ENCODE measurements at regions not wholly inside any gene's neighbourhood (a gene's known extent, or its start where the extent isn't known, plus 50 kb on each side); places are given as distances from the start of the nearest gene placed in this dataset.
"Not testable (repeated sequence)": the region's sequence is repeated elsewhere in the genome, so short reads cannot be mapped to it uniquely, and the experiment has no call there.

DNA sequence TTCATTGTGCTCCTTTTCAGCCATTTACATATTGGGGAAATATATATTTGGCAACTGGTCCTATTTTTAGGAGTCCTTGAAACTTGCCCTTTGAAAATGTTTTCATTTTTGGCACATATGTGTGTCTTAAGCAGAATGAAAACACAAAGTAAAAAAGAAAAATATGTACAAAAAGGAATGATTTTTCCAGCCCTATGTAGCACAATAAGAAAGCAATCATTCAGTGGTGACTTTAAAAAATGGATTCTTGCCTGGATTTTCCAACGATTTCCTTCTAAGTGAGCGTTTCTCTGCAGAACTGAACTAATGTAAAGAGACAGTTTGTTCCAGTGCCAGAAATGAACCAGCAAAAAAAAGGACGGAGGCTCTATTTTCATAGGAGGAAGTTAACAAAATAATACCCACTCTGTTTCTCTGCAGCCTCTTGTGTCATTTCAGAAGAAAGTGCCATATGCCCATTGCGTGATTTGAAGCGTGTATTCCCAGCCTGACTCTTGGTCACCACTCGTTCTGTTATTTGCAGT is 340.1 kb downstream of the SETD4 start:
- Mint-ChIP-seq H3K27me3 (peaks cover 11% of the 10 kb centered on the region), H3K4me1 (no peaks in the 10 kb centered on the region), H3K4me3 (no peak overlapping the region), H3K36me3 (peaks cover 2% of the 10 kb centered on the region), H3K27ac (no peak overlapping the region), H3K9me3 (no peaks in the 10 kb centered on the region)

DNA sequence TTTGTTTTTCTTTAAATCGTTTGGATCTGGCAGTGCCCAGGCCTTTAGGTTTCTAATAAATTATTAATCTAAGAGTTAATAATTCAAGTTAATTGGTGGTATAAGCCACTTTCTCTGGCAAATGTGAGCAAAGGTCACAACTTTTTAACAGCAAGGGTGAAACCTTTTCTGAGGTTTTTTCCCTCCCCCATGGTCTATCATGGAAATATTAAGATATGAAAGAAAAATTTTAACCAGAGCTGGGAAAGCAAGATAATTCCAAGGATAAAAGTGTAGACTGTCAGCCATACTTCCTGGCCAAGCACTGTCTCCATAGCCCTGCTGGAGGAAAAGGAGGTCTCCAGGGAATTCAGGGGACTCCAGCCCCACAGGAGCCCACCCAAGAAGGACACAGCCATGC is 341.2 kb downstream of the SETD4 start:
- H3K9me3 Mint-ChIP-seq = no peaks in the 10 kb centered on the region
- no peak overlapping the region for H3K4me3 Mint-ChIP-seq
- peaks cover 18% of the 10 kb centered on the region for H3K27me3 Mint-ChIP-seq
- H3K36me3 Mint-ChIP-seq = peaks cover 2% of the 10 kb centered on the region
- H3K27ac Mint-ChIP-seq = no peak overlapping the region
- H3K4me1 Mint-ChIP-seq = no peaks in the 10 kb centered on the region

DNA sequence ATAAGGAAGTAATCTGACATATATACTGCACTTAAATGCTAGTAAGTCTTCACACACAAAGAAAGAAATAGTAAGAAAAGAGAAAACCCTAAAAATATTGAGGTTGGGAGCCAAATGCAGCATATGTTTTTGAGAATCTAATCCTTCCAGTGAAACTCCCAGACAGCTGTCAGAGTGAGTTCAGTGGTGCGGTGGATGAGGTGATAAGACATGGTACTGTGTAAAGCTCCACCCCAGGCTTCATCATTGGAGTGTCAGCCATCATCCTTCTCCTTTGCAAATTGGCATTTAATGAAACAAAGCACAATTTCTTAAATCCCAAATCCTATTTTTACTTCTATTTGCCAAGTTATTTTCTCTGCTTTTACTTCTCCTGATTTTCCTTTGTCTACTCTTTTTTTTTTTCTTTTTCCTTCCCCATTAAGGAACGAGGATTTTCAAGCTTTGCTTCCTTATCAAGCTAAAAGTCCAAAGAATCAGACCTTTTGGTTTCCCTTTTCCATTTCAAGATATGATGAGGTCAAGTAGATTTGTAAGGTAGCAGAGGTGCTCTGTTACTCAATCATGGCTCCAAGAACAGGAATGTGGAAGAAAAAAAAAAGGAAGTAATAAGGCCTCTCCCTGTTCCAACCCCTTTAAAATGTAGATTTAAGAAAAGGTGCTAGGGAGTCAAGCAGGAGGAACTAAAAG is 343.3 kb downstream of the SETD4 start:
- H3K4me3 Mint-ChIP-seq = no peak overlapping the region
- peaks cover 0 to 2% (median 0%) of the 10 kb centered on the region in 3 donors for H3K9me3 Mint-ChIP-seq
- H3K27ac Mint-ChIP-seq = no peak overlapping the region
- H3K36me3 Mint-ChIP-seq = no peaks in the 10 kb centered on the region
- peaks cover 26% of the 10 kb centered on the region for H3K27me3 Mint-ChIP-seq
- no peaks in the 10 kb centered on the region for H3K4me1 Mint-ChIP-seq

DNA sequence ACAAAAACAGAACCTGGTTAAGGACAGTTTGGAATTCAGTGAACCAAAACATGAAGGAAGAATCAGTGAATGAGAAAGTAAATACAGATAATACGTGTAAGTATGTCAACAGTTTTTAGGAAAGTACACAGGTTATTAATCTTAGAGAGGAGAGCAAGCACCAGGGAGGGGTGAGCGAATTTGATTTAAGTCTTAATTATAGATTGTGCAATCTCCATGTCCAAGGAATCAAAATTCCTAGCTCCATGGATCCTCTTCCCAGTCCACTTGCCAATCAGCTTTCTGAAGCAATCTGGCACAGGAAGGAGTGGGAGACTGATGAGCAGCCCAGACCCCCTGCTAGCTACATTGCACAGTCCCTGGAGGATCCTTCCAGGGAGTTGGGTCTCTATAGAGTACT is 346.4 kb downstream of the SETD4 start:
- Mint-ChIP-seq H3K4me1 (no peaks in the 10 kb centered on the region), H3K36me3 (no peaks in the 10 kb centered on the region), H3K9me3 (peaks cover 0 to 2% (median 2%) of the 10 kb centered on the region in 3 donors), H3K27me3 (peaks cover 24% of the 10 kb centered on the region), H3K27ac (no peak overlapping the region), H3K4me3 (no peak overlapping the region)

DNA sequence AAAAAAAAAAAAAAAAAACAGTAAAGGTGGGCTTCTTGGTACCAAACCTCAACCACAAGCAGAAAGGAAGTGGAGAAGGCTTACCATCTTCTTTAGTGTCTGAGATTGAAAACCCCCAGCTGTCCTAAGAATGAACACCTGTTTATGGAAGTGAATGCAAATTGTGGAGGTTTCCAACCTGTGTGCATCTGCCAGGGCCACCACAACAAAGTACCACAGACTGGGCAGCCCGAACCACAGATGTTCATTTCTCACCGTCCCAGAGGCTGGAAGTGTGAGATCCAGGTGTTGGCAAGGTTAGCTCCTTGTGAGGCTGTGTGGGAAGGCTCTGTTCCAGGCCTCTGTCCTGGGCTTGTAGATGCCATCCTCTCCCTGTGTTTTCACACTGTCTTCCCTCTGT is 348.7 kb downstream of the SETD4 start:
- Mint-ChIP-seq H3K27me3 (peaks cover 18% of the 10 kb centered on the region), H3K36me3 (no peaks in the 10 kb centered on the region), H3K27ac (no peak overlapping the region), H3K4me1 (no peaks in the 10 kb centered on the region), H3K4me3 (no peak overlapping the region), H3K9me3 (peaks cover 0 to 2% (median 2%) of the 10 kb centered on the region in 3 donors)

DNA sequence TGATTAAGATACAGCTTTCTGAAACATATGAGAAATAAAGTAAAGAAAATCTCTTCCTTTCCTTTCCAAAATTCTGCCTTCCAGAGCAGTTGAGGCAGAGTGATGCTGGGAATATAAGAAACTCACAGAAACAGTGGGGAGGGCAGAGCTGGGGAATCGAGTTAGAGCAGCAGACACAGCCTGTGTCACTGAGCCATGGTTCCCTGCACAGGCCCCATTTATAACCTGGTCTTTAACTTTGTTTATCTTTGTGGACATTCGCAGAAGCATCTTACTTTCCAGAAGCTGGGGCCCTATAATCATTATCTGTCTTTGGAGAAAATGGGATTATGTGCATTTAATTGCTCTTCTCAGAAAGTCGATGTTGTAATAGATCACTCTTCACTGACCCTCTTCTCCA is 349.1 kb downstream of the SETD4 start:
- Mint-ChIP-seq H3K9me3 (peaks cover 0 to 2% (median 2%) of the 10 kb centered on the region in 3 donors), H3K27ac (no peak overlapping the region), H3K4me3 (no peak overlapping the region), H3K27me3 (peaks cover 17% of the 10 kb centered on the region), H3K36me3 (no peaks in the 10 kb centered on the region), H3K4me1 (no peaks in the 10 kb centered on the region)

DNA sequence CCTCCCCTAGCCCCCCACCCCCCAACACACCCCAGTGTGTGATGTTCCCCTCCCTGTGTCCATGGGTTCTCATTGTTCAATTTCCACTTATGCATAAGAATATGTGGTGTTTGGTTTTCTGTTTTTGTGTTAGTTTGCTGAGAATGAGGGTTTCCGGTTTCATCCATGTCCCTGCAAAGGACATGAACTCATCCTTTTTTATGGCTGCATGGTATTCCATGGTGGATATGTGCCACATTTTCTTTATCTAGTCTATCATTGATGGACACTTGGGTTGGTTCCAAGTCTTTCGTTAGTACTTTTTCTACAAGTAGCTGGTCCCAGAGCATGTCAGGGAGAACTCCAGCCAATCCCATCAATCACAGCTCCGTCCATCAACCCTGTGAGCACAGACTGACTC is 350.3 kb downstream of the SETD4 start:
- not testable (repeated sequence) for H3K9me3 Mint-ChIP-seq, H3K36me3 Mint-ChIP-seq, H3K27ac Mint-ChIP-seq, H3K4me1 Mint-ChIP-seq, H3K4me3 Mint-ChIP-seq
- peaks cover 16% of the 10 kb centered on the region for H3K27me3 Mint-ChIP-seq

DNA sequence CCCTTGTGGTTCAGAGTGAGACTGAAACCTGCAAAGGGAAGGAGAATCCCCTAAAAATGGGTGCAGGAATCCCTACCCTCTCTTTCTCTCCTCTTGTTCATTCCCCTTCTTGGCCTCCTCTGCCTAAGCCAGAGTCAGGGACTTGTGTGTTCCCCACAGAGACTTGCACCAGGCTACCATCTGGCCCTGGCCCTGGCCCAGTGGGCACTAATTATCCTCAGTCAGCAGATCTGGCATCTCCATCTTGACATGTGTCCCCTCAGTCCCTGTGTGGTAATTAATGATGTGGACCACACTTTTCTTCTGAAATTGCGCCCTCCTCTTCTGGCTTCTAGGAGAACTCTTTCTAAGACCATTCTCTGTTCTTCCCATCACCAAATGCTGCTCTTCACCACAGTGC is 354.4 kb downstream of the SETD4 start:
- Mint-ChIP-seq H3K27me3 (peaks cover 5% of the 10 kb centered on the region), H3K36me3 (no peaks in the 10 kb centered on the region), H3K27ac (no peak overlapping the region), H3K9me3 (peaks cover 0 to 2% (median 0%) of the 10 kb centered on the region in 3 donors), H3K4me1 (no peaks in the 10 kb centered on the region), H3K4me3 (no peak overlapping the region)

DNA sequence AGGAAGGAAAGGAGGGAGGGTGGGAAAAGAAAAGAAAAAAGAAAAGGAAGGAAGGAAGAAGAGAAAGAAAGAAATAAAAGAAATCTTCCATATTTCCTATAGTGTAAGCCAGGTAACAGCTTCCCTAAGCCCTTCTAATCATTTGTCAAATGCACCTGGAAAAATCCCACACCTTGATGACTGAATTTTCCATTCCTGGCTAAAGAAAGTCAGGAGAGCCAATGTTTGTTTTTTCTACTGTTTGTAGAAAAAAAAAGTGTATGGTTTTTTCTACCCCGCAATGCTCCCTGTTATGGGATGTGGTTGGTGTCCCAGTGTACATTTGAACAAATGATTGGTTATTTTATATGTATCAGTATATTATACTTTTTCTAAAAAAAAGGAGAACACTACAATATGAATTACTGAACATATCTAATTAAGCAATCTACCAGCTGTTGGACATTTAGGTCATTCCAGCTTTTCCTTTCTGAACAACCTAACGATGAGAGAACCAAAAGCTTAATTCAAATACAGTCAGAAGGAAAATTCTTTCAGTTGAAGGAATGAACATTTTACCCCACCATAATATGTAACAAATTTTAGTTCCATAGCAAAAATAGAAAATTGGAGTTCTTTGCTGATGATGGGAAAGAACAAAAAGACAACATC is 355.0 kb downstream of the SETD4 start:
- no peaks in the 10 kb centered on the region for H3K36me3 Mint-ChIP-seq
- no peak overlapping the region for H3K27ac Mint-ChIP-seq
- H3K9me3 Mint-ChIP-seq = peaks cover 0 to 2% (median 0%) of the 10 kb centered on the region in 3 donors
- H3K27me3 Mint-ChIP-seq = peaks cover 5% of the 10 kb centered on the region
- no peak overlapping the region for H3K4me3 Mint-ChIP-seq
- H3K4me1 Mint-ChIP-seq = no peaks in the 10 kb centered on the region

DNA sequence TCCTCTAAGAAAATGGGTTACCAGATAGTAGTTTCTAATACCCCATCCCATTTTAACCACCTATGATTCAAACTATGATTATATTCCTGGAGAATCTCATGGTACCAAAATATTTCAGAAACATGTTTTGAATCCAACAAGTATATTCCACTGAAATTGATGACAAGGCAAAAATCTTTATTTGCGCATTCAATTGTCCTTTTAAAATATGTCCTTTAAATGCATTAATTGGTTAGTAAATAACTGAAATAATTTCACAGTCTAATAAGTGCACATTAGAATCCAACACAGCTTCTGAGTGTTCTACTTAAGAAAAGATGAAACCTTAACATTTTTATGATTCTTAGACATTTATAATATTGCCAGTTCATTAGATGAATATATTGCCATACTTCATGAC is 356.6 kb downstream of the SETD4 start:
- no peak overlapping the region for H3K4me3 Mint-ChIP-seq
- no peak overlapping the region for H3K27ac Mint-ChIP-seq
- H3K27me3 Mint-ChIP-seq = peaks cover 6% of the 10 kb centered on the region
- H3K9me3 Mint-ChIP-seq = no peaks in the 10 kb centered on the region
- no peaks in the 10 kb centered on the region for H3K4me1 Mint-ChIP-seq
- H3K36me3 Mint-ChIP-seq = no peaks in the 10 kb centered on the region

DNA sequence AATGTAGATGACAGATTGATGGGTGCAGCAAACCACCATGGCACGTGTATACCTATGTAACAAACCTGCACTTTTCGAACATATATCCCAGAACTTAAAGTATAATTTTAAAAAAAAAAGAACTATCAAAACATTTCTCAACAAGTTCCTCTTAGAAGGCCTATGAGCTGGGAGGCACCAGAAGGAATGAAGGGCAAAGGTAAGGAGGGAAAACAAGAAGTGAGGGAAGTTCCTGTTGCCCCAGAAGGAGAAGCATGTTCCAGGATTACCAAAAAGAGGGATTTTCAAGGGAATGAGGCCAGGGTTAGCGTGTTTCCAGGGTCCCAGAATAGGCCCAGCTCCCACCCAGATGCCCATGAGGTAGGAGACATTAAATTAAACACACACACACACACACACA is 361.0 kb downstream of the SETD4 start:
- Mint-ChIP-seq H3K27me3 (peaks cover 8% of the 10 kb centered on the region), H3K9me3 (no peaks in the 10 kb centered on the region), H3K27ac (no peak overlapping the region), H3K4me1 (no peaks in the 10 kb centered on the region), H3K36me3 (no peaks in the 10 kb centered on the region), H3K4me3 (no peak overlapping the region)

DNA sequence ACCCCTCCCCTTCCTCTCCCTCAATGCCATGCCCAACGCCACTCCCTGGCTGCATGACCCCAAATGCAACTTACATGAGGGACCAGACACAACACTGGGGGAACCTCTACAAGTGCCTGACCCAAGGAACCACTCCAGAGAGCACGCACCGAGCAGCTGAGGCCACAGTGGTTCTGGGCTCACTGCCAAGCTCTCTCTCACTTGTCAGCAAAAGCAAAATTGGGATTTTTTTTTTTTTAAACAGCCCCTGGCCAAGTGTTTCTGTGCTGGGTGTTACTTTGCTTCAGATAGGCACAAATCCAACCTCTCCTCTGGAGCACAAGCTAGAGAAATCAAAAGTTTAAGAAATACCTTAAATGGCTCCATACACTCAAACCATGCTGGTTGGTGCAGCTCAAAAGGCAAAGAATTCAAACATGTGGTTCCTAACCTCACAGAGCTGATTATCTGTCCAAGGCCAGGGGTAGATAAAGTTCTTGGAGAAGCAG is 363.0 kb downstream of the SETD4 start:
- no peak overlapping the region for H3K4me3 Mint-ChIP-seq
- no peaks in the 10 kb centered on the region for H3K36me3 Mint-ChIP-seq
- no peaks in the 10 kb centered on the region for H3K4me1 Mint-ChIP-seq
- no peaks in the 10 kb centered on the region for H3K9me3 Mint-ChIP-seq
- H3K27me3 Mint-ChIP-seq = peaks cover 6% of the 10 kb centered on the region
- H3K27ac Mint-ChIP-seq = no peak overlapping the region

DNA sequence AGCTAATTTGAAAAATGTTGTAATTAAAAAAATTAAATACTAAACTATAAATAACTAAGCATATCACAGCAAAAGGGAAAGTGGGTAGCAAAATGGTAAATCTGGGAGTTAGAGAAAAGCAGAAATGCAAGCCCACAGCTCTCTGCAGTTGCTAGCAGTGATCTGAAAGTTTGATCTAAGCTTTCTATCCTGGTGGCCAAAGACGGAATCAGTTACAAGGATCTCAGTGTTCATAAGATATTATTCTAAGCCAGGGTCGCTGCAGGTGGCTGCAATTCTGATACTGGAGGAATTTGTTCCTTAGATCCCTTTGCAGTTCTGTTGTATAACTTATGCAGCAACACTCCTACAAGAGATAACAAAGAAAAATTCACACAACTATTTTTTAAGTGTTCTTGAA is 363.7 kb downstream of the SETD4 start:
- no peaks in the 10 kb centered on the region for H3K4me1 Mint-ChIP-seq
- H3K36me3 Mint-ChIP-seq = no peaks in the 10 kb centered on the region
- peaks cover 0 to under 1% (median 0%) of the 10 kb centered on the region in 3 donors for H3K9me3 Mint-ChIP-seq
- peaks cover 7% of the 10 kb centered on the region for H3K27me3 Mint-ChIP-seq
- no peak overlapping the region for H3K27ac Mint-ChIP-seq
- H3K4me3 Mint-ChIP-seq = no peak overlapping the region

DNA sequence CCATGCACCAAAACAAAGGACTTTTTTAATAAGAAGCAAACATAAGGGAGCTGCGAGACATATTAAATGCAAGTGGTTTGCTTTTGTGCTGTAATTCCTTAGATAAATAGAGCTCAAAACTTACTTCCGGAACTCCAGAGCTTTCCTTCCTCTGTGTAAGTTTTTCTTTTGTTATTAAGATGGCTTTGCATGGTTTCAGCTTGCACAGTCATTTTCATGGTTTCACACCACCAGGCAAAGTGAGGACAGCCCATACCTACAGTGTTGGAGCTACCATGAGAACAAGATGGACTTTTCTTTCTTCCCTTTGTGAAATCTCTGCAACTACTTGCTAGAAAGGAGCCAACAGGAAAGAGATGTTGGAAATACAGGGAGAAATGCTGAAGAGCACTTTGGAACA is 368.0 kb downstream of the SETD4 start:
- no peaks in the 10 kb centered on the region for H3K4me1 Mint-ChIP-seq
- peaks cover 18% of the 10 kb centered on the region for H3K27me3 Mint-ChIP-seq
- H3K4me3 Mint-ChIP-seq = no peak overlapping the region
- H3K27ac Mint-ChIP-seq = no peak overlapping the region
- no peaks in the 10 kb centered on the region for H3K36me3 Mint-ChIP-seq
- H3K9me3 Mint-ChIP-seq = peaks cover 0 to 4% (median 0%) of the 10 kb centered on the region in 3 donors

DNA sequence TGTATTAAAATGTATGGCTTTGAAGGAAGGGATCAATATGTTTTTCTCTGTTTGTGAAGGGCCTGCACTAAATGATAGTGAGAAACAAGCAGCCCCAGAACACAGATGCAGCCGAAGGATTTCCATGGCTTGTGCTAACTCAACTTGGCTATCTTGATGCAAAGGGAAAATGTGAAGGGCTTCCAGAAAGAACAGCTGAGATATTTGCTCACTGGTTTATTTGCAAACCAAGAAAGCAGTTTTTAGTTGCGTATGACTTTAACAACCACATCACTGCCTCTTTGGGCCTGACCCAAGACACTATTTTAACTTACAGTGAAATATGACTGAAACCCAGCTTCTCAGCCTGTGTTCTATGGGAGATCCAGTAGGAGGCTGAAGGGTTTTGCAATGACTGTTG is 369.9 kb downstream of the SETD4 start:
- Mint-ChIP-seq H3K4me1 (no peaks in the 10 kb centered on the region), H3K27ac (no peak overlapping the region), H3K27me3 (peaks cover 23% of the 10 kb centered on the region), H3K36me3 (no peaks in the 10 kb centered on the region), H3K9me3 (peaks cover 0 to 4% (median 0%) of the 10 kb centered on the region in 3 donors), H3K4me3 (no peak overlapping the region)

DNA sequence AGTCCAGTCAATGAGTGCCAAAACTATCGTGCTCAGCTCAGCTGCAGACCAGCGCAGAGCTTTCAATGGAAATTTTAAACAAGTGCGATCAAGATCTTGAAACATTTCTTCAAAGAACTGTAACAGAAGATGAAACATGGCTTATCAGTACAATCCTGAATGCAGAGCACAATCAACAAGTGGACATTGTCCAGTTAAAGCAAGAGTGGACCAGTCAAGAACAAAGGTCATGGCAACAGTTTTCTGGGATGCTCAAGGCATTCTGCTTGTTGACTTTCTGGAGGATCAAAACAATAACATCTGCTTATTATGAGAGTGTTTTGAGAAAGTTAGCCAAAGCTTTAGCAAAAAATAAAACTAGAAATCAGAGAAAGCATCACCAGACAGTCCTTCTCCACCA is 374.2 kb downstream of the SETD4 start:
- H3K4me3 Mint-ChIP-seq = no peak overlapping the region
- H3K27ac Mint-ChIP-seq = no peak overlapping the region
- H3K9me3 Mint-ChIP-seq = no peaks in the 10 kb centered on the region
- H3K36me3 Mint-ChIP-seq = no peaks in the 10 kb centered on the region
- H3K27me3 Mint-ChIP-seq = peaks cover 26% of the 10 kb centered on the region
- no peaks in the 10 kb centered on the region for H3K4me1 Mint-ChIP-seq

Data from IgD-negative memory B cell (primary cell).